Upper lobe of left lung (tissue), 4 donors: ENCODE measurements at regions not wholly inside any gene's neighbourhood (a gene's known extent, or its start where the extent isn't known, plus 50 kb on each side); places are given as distances from the start of the nearest gene placed in this dataset.

Source experiments
- POLR2A ChIP-seq, 4 donors: fragments of 450-650 bp; IDR thresholded peaks; one replicate each; pipeline ENCODE4 v1.5.1; 2016 to 2017; ENCODE audit warnings: antibody characterized with exemption in 4 of 4, mild to moderate bottlenecking in 2 of 4
- TF ChIP-seq, protein P1 (sequence below), 6 experiments: fragments of 450-650 bp in 4 of 6; fragments of 200-600 bp in 2 of 6; sonication (generic) in 2 of 6; IDR thresholded peaks; one replicate each; pipeline ENCODE4 v1.5.1; 2016 to 2019; ENCODE audit warnings: antibody characterized with exemption in 6 of 6

DNA sequence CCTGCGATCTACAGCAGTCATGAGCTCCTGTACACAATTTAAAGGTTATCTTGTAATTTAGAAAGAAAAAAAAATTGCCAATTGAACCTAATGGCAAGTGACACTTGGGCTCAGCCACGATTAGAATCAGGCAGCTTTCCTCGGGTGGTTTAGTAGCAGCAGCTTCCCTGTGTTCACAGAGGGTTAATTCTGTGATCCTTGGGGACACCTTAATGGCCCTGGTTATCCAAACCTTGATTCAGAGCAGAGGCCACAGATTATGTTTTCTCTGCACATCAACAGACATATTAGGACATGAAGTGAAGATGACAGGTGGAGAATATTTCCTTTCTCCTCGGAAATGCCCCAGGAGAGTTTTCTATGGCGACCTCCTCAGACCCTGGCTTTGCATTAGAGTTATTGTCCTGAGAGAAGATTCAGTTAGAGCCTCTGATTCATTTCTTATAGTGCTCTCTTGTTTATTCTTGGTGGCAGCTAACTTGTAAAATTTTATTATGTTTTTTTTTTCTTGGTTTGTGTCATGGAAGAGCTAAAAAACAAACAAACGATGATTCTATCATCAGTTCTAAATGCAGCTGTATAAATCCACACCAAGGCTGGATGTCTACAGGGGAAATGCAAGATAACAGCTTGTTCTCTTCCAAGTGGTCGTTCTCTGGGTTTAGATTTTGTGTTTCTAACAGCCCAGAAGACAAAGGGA, 351.2 kb upstream of the DYNLRB2 start:
- TF ChIP-seq, protein P1, sequence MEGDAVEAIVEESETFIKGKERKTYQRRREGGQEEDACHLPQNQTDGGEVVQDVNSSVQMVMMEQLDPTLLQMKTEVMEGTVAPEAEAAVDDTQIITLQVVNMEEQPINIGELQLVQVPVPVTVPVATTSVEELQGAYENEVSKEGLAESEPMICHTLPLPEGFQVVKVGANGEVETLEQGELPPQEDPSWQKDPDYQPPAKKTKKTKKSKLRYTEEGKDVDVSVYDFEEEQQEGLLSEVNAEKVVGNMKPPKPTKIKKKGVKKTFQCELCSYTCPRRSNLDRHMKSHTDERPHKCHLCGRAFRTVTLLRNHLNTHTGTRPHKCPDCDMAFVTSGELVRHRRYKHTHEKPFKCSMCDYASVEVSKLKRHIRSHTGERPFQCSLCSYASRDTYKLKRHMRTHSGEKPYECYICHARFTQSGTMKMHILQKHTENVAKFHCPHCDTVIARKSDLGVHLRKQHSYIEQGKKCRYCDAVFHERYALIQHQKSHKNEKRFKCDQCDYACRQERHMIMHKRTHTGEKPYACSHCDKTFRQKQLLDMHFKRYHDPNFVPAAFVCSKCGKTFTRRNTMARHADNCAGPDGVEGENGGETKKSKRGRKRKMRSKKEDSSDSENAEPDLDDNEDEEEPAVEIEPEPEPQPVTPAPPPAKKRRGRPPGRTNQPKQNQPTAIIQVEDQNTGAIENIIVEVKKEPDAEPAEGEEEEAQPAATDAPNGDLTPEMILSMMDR (IDR thresholded peaks at IDR 0.05): no peak
- TF ChIP-seq POLR2A (IDR thresholded peaks at IDR 0.05): no peak
